Endothelial cell of umbilical vein (primary cell): ENCODE measurements at regions not wholly inside any gene's neighbourhood (a gene's known extent, or its start where the extent isn't known, plus 50 kb on each side); places are given as distances from the start of the nearest gene placed in this dataset.

Experiments used
- BruUV-seq: library from RNA; stranded (reverse); fragments of 400-500 nt; replicated peaks from 2 replicates; lab custom pipeline; 2021; lab: Mats Ljungman, UMichigan
- CTCF ChIA-PET: fragments of 300-600, 350-600 bp; sonication (Branson Sonifier 250); formaldehyde crosslinking; loops from one replicate; lab custom pipeline; 2021; ENCODE audit warnings: antibody characterized with exemption, inconsistent platforms; lab: Charles Lee
- POLR2A ChIA-PET: fragments of 300-600, 350-600 bp; sonication (Branson Sonifier 250); formaldehyde crosslinking; loops from one replicate; lab custom pipeline; 2021; ENCODE audit warnings: antibody characterized with exemption, inconsistent platforms; lab: Charles Lee
- DNase-seq: peaks from one replicate; pipeline ENCODE4 v3.0.0-alpha.2; 2011; ENCODE audit warnings: low read depth, low spot score
- FAIRE-seq: peaks from 2 replicates; lab custom pipeline; 2011; peaks lifted over from hg19 to GRCh38; lab: Jason Lieb, UNC
- H2AFZ ChIP-seq: 2 replicates; pipeline ENCODE4 v1.6.0; 2012; ENCODE audit warnings: low read depth, low read length, control low read depth, inconsistent platforms
- H3K27ac ChIP-seq: 2 replicates; pipeline ENCODE4 v1.5.1; 2011; ENCODE audit warnings: low read depth, mild to moderate bottlenecking, control low read depth, low read length, moderate library complexity; ENCODE audit not compliant: insufficient read depth
- H3K27me3 ChIP-seq, 2 experiments: 2 replicates each; pipeline versions ENCODE4 v1.6.0 to v1.6.1; 2011; ENCODE audit warnings: low read length in 2 of 2, mixed read lengths in 1 of 2; ENCODE audit not compliant: control insufficient read depth in 2 of 2, insufficient read depth in 2 of 2
- H3K36me3 ChIP-seq, 2 experiments: 2 replicates in 1 of 2; 3 replicates in 1 of 2; pipeline ENCODE4 v1.5.1; 2011; ENCODE audit warnings: low read length in 2 of 2, mild to moderate bottlenecking in 1 of 2, moderate library complexity in 1 of 2; ENCODE audit not compliant: control insufficient read depth in 2 of 2, insufficient read depth in 2 of 2; ENCODE audit errors: extremely low read depth in 1 of 2
- H3K4me1 ChIP-seq: 3 replicates; pipeline ENCODE4 v1.5.1; 2011; ENCODE audit warnings: mild to moderate bottlenecking, low read length; ENCODE audit not compliant: control insufficient read depth, insufficient read depth; ENCODE audit errors: extremely low read depth
- H3K4me2 ChIP-seq: 2 replicates; pipeline ENCODE4 v1.6.1; 2011; ENCODE audit warnings: low read length, control low read depth, mixed read lengths; ENCODE audit not compliant: insufficient read depth
- H3K4me3 ChIP-seq, 3 experiments: fragments of 200-600 bp in 1 of 3; sonication (generic), shearing (Covaris generic) in 1 of 3; replicated peaks in 1 of 3; 2 replicates each; pipeline ENCODE4 v1.5.1; 2011 to 2016; ENCODE audit warnings: control low read depth in 3 of 3, low read length in 3 of 3, mild to moderate bottlenecking in 2 of 3, inconsistent platforms in 1 of 3, low read depth in 1 of 3, moderate library complexity in 1 of 3; ENCODE audit not compliant: insufficient read depth in 1 of 3
- H3K79me2 ChIP-seq: 2 replicates; pipeline ENCODE4 v1.6.0; 2012; ENCODE audit warnings: low read length, inconsistent platforms; ENCODE audit not compliant: control insufficient read depth, insufficient read depth
- H3K9ac ChIP-seq: replicated peaks from 2 replicates; pipeline ENCODE3; 2011; ENCODE audit warnings: low read length, control low read depth; ENCODE audit not compliant: insufficient read depth; ENCODE audit errors: extremely low read depth
- H3K9me1 ChIP-seq: replicated peaks from 3 replicates; pipeline ENCODE4 v1.6.0; 2011; ENCODE audit warnings: mild to moderate bottlenecking, low read length; ENCODE audit not compliant: control insufficient read depth, insufficient read depth; ENCODE audit errors: extremely low read depth
- H3K9me3 ChIP-seq: replicated peaks from 2 replicates; pipeline ENCODE4 v1.5.1; 2012; ENCODE audit warnings: low read length, inconsistent platforms; ENCODE audit not compliant: control insufficient read depth, insufficient read depth
- H4K20me1 ChIP-seq: replicated peaks from 2 replicates; pipeline ENCODE3; 2011; ENCODE audit warnings: mild to moderate bottlenecking, low read length; ENCODE audit not compliant: control insufficient read depth, insufficient read depth; ENCODE audit errors: extremely low read depth
- EZH2 ChIP-seq: IDR thresholded peaks from 2 replicates; pipeline ENCODE4 v1.6.1; 2012; ENCODE audit warnings: borderline replicate concordance, low read depth, mild to moderate bottlenecking, moderate library complexity, low read length, inconsistent platforms; ENCODE audit not compliant: severe bottlenecking
- FOS ChIP-seq: IDR thresholded peaks from 2 replicates; pipeline ENCODE4 v1.6.1; 2011; ENCODE audit warnings: mild to moderate bottlenecking, low read length, moderate library complexity, borderline replicate concordance; ENCODE audit not compliant: insufficient read depth
- GATA2 ChIP-seq: IDR thresholded peaks from 2 replicates; pipeline ENCODE4 v1.7.0; 2011; ENCODE audit warnings: low read depth, mild to moderate bottlenecking, moderate library complexity, mixed read lengths, low read length; ENCODE audit not compliant: insufficient read length, insufficient read depth
- JUN ChIP-seq: IDR thresholded peaks from 2 replicates; pipeline ENCODE4 v1.6.1; 2011; ENCODE audit warnings: borderline replicate concordance, low read depth; ENCODE audit not compliant: insufficient read length, insufficient read depth
- MAX ChIP-seq: IDR thresholded peaks from 2 replicates; pipeline ENCODE4 v1.6.1; 2011; ENCODE audit not compliant: insufficient read depth, insufficient read length
- MYC ChIP-seq: IDR thresholded peaks from one replicate; pipeline ENCODE4 v1.6.1; 2011; ENCODE audit warnings: mild to moderate bottlenecking, low read depth, low read length
- POLR2A ChIP-seq: IDR thresholded peaks from 2 replicates; pipeline ENCODE4 v1.6.1; 2012; ENCODE audit warnings: low read depth, mild to moderate bottlenecking, control low read depth, low read length
- POLR2AphosphoS5 ChIP-seq: IDR thresholded peaks from 2 replicates; pipeline ENCODE4 v1.6.1; 2012; ENCODE audit warnings: low read depth, mild to moderate bottlenecking, control low read depth, low read length, moderate library complexity; ENCODE audit not compliant: insufficient read depth
- dilution Hi-C: fragments of 300-500 bp; cut with MboI; formaldehyde crosslinking; loops from one replicate; pipeline ENCODE4 v1.15.0; 2019; ENCODE audit warnings: low sequenced_read_pairs; ENCODE audit not compliant: extremely low pct_ligation_motif_present
- intact Hi-C: fragments of 100-400 bp; cut with micrococcal nuclease; formaldehyde crosslinking; loops from one replicate; pipeline ENCODE4 v1.10.0; 2022
- TF ChIP-seq, protein P1 (sequence below), 2 donors: IDR thresholded peaks; 1 replicate in 1 of 2; 2 replicates in 1 of 2; pipeline ENCODE4 v1.5.1; 2011; ENCODE audit warnings: low read length in 2 of 2, mild to moderate bottlenecking in 2 of 2, moderate library complexity in 2 of 2, control low read depth in 1 of 2, inconsistent platforms in 1 of 2, low read depth in 1 of 2; ENCODE audit not compliant: insufficient read depth in 1 of 2; ENCODE audit errors: extremely low read depth in 1 of 2

GRCh38 chr22:49500076-49500460 is 327.6 kb downstream of the BRD1 start:
- no peaks in the 10 kb centered on the region for H3K27me3 ChIP-seq
- no peak overlapping the region for H3K4me3 ChIP-seq
- H3K9me1 ChIP-seq = no peaks in the 10 kb centered on the region
- H3K79me2 ChIP-seq = no peaks in the 10 kb centered on the region
- no peak for FAIRE-seq
- no peak overlapping the region for H3K27ac ChIP-seq
- no peak for DNase-seq
- POLR2A ChIA-PET = no interaction called here
- H2AFZ ChIP-seq = no peak overlapping the region
- H3K4me1 ChIP-seq = no peaks in the 10 kb centered on the region
- H3K9me3 ChIP-seq = peaks cover 12% of the 10 kb centered on the region
- dilution Hi-C loops = no loop called here
- H3K4me2 ChIP-seq = no peak overlapping the region
- no peaks in the 10 kb centered on the region for H3K36me3 ChIP-seq
- no peak overlapping the region for H3K9ac ChIP-seq
- intact Hi-C loops = no loop called here
- CTCF ChIA-PET = no interaction called here
- BruUV-seq = no TSS peak
- TF ChIP-seq MYC (no peak), MAX (no peak), EZH2 (no peak), GATA2 (no peak), JUN (no peak), POLR2A (no peak)
- no peaks in the 10 kb centered on the region for H4K20me1 ChIP-seq

GRCh38 chr22:49499433-49500075 is 328.1 kb downstream of the BRD1 start:
- H2AFZ ChIP-seq = no peak overlapping the region
- CTCF ChIA-PET = no interaction called here
- FAIRE-seq (no peak), DNase-seq (no peak)
- no peak for TF ChIP-seq POLR2A
- TF ChIP-seq MAX = no peak
- TF ChIP-seq MYC = no peak
- no peak for TF ChIP-seq GATA2
- TF ChIP-seq EZH2 = no peak
- no peak for TF ChIP-seq POLR2AphosphoS5
- TF ChIP-seq, protein P1, sequence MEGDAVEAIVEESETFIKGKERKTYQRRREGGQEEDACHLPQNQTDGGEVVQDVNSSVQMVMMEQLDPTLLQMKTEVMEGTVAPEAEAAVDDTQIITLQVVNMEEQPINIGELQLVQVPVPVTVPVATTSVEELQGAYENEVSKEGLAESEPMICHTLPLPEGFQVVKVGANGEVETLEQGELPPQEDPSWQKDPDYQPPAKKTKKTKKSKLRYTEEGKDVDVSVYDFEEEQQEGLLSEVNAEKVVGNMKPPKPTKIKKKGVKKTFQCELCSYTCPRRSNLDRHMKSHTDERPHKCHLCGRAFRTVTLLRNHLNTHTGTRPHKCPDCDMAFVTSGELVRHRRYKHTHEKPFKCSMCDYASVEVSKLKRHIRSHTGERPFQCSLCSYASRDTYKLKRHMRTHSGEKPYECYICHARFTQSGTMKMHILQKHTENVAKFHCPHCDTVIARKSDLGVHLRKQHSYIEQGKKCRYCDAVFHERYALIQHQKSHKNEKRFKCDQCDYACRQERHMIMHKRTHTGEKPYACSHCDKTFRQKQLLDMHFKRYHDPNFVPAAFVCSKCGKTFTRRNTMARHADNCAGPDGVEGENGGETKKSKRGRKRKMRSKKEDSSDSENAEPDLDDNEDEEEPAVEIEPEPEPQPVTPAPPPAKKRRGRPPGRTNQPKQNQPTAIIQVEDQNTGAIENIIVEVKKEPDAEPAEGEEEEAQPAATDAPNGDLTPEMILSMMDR (IDR thresholded peaks at IDR 0.05; ENCODE audit: extremely low read depth in 1 of 2, insufficient read depth in 1 of 2, low read depth in 1 of 2, low read length in 2 of 2) = no peak
- TF ChIP-seq FOS = no peak
- TF ChIP-seq JUN = no peak
- H3K4me2 ChIP-seq = no peak overlapping the region
- BruUV-seq = no TSS peak
- no peaks in the 10 kb centered on the region for H3K27me3 ChIP-seq
- dilution Hi-C loops (no loop called here), intact Hi-C loops (no loop called here)
- H3K4me3 ChIP-seq = no peak overlapping the region
- no peaks in the 10 kb centered on the region for H3K9me1 ChIP-seq
- H3K9ac ChIP-seq = no peak overlapping the region
- H4K20me1 ChIP-seq = no peaks in the 10 kb centered on the region
- no peaks in the 10 kb centered on the region for H3K36me3 ChIP-seq
- H3K79me2 ChIP-seq = no peaks in the 10 kb centered on the region
- peaks cover 13% of the 10 kb centered on the region for H3K9me3 ChIP-seq
- no peak overlapping the region for H3K27ac ChIP-seq
- POLR2A ChIA-PET = no interaction called here
- H3K4me1 ChIP-seq = no peaks in the 10 kb centered on the region
